ENCODE measurements at regions not wholly inside any gene's neighbourhood (a gene's known extent, or its start where the extent isn't known, plus 50 kb on each side); places are given as distances from the start of the nearest gene placed in this dataset.

DNA sequence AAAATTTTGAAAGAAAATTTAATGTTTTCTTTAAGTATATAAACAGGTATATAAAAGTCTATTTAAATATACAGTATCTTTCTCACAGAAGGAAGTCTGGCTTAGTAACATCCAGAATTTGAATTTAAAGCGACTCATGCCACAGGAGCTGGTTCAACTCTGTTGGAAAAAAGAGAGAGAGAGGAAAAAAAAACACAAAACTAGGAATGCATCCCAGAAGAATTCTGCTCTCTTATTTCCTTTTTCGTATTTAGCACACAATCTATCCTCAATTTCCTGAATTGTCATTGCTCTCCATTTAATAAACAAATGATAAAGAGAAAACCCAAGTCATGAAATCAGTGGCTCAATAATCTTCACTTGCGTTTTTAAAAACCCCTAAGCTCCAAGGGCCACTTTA lies 107.5 kb upstream of the SCAF8 start:
- TF ChIP-seq, protein P1, sequence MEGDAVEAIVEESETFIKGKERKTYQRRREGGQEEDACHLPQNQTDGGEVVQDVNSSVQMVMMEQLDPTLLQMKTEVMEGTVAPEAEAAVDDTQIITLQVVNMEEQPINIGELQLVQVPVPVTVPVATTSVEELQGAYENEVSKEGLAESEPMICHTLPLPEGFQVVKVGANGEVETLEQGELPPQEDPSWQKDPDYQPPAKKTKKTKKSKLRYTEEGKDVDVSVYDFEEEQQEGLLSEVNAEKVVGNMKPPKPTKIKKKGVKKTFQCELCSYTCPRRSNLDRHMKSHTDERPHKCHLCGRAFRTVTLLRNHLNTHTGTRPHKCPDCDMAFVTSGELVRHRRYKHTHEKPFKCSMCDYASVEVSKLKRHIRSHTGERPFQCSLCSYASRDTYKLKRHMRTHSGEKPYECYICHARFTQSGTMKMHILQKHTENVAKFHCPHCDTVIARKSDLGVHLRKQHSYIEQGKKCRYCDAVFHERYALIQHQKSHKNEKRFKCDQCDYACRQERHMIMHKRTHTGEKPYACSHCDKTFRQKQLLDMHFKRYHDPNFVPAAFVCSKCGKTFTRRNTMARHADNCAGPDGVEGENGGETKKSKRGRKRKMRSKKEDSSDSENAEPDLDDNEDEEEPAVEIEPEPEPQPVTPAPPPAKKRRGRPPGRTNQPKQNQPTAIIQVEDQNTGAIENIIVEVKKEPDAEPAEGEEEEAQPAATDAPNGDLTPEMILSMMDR (IDR thresholded peaks at IDR 0.05): no peak
- TF ChIP-seq POLR2AphosphoS5 (IDR thresholded peaks at IDR 0.05) (no peak), POLR2A (IDR thresholded peaks at IDR 0.05) (no peak)

All from breast epithelium (tissue), 3 donors.